ENCODE measurements at regions not wholly inside any gene's neighbourhood (a gene's known extent, or its start where the extent isn't known, plus 50 kb on each side); places are given as distances from the start of the nearest gene placed in this dataset.

DNA sequence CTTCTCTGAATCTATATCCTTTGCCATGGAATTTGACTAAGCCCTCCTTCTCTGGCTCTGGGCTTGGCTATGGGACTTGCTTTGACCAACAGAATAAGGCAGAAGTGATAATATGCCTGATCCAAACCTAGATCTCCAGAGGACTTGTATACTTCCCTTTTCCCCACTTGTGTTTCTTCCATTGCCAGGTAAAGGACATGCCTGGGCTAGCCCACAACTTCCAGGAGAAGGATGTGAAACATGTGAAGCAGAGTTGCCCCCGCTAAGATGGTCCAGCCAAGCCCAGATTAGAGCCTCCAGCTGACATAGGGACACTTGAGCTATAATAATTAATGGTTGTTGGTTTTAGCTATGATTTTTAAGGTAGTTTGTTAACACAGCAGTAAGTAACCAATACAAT is 55.1 kb downstream of the FOXB1 start:
- TF ChIP-seq SMC3 (conservative IDR thresholded peaks at IDR 0.05; ENCODE audit: insufficient read depth, low read depth, low read length) (no peak), ARHGAP35 (IDR thresholded peaks at IDR 0.05; ENCODE audit: partially characterized antibody) (no peak), EZH2 (IDR thresholded peaks at IDR 0.05; ENCODE audit: borderline replicate concordance, low read depth, low read length) (no peak), ZBED1 (IDR thresholded peaks at IDR 0.05) (no peak), NUFIP1 (IDR thresholded peaks at IDR 0.05; ENCODE audit: partially characterized antibody) (no peak), CHD4 (IDR thresholded peaks at IDR 0.05; ENCODE audit: insufficient read depth, insufficient replicate concordance, low read depth, low read length, poor library complexity, severe bottlenecking) (no peak), RCOR1 (IDR thresholded peaks at IDR 0.05; ENCODE audit: borderline replicate concordance in 1 of 2, low read depth in 2 of 2, low read length in 2 of 2) (no peak), FOXK2 (conservative IDR thresholded peaks at IDR 0.05 in 1 of 2, IDR thresholded peaks at IDR 0.05 in 1 of 2; ENCODE audit: low read depth in 2 of 2) (no peak)
- TF ChIP-seq, protein P1, sequence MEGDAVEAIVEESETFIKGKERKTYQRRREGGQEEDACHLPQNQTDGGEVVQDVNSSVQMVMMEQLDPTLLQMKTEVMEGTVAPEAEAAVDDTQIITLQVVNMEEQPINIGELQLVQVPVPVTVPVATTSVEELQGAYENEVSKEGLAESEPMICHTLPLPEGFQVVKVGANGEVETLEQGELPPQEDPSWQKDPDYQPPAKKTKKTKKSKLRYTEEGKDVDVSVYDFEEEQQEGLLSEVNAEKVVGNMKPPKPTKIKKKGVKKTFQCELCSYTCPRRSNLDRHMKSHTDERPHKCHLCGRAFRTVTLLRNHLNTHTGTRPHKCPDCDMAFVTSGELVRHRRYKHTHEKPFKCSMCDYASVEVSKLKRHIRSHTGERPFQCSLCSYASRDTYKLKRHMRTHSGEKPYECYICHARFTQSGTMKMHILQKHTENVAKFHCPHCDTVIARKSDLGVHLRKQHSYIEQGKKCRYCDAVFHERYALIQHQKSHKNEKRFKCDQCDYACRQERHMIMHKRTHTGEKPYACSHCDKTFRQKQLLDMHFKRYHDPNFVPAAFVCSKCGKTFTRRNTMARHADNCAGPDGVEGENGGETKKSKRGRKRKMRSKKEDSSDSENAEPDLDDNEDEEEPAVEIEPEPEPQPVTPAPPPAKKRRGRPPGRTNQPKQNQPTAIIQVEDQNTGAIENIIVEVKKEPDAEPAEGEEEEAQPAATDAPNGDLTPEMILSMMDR (IDR thresholded peaks at IDR 0.05 in 2 of 3, conservative IDR thresholded peaks at IDR 0.05 in 1 of 3; ENCODE audit: insufficient read depth in 2 of 3, low read depth in 1 of 3, low read length in 3 of 3): no peak
- TF ChIP-seq, protein P2, sequence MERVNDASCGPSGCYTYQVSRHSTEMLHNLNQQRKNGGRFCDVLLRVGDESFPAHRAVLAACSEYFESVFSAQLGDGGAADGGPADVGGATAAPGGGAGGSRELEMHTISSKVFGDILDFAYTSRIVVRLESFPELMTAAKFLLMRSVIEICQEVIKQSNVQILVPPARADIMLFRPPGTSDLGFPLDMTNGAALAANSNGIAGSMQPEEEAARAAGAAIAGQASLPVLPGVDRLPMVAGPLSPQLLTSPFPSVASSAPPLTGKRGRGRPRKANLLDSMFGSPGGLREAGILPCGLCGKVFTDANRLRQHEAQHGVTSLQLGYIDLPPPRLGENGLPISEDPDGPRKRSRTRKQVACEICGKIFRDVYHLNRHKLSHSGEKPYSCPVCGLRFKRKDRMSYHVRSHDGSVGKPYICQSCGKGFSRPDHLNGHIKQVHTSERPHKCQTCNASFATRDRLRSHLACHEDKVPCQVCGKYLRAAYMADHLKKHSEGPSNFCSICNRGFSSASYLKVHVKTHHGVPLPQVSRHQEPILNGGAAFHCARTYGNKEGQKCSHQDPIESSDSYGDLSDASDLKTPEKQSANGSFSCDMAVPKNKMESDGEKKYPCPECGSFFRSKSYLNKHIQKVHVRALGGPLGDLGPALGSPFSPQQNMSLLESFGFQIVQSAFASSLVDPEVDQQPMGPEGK (CRISPR knock-in tag; IDR thresholded peaks at IDR 0.05; ENCODE audit: borderline replicate concordance): no peak
- TF ChIP-seq, protein P3, sequence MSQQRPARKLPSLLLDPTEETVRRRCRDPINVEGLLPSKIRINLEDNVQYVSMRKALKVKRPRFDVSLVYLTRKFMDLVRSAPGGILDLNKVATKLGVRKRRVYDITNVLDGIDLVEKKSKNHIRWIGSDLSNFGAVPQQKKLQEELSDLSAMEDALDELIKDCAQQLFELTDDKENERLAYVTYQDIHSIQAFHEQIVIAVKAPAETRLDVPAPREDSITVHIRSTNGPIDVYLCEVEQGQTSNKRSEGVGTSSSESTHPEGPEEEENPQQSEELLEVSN (IDR thresholded peaks at IDR 0.05; ENCODE audit: borderline replicate concordance in 1 of 2, extremely low read depth in 1 of 2, insufficient read depth in 1 of 2, insufficient read length in 1 of 2, low read depth in 1 of 2, low read length in 1 of 2, poor library complexity in 1 of 2, severe bottlenecking in 1 of 2): no peak
- TF ChIP-seq, protein P4, sequence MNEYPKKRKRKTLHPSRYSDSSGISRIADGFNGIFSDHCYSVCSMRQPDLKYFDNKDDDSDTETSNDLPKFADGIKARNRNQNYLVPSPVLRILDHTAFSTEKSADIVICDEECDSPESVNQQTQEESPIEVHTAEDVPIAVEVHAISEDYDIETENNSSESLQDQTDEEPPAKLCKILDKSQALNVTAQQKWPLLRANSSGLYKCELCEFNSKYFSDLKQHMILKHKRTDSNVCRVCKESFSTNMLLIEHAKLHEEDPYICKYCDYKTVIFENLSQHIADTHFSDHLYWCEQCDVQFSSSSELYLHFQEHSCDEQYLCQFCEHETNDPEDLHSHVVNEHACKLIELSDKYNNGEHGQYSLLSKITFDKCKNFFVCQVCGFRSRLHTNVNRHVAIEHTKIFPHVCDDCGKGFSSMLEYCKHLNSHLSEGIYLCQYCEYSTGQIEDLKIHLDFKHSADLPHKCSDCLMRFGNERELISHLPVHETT (CRISPR knock-in tag; conservative IDR thresholded peaks at IDR 0.05 in 1 of 2, IDR thresholded peaks at IDR 0.05 in 1 of 2): no peak

All from K562 (cell line).